ENCODE measurements at regions not wholly inside any gene's neighbourhood (a gene's known extent, or its start where the extent isn't known, plus 50 kb on each side); places are given as distances from the start of the nearest gene placed in this dataset.

- TF ChIP-seq POLR2AphosphoS5 (IDR thresholded peaks at IDR 0.05; ENCODE audit: insufficient read depth in 1 of 2, low read depth in 1 of 2): no peak
- no peak for TF ChIP-seq CTCF (IDR thresholded peaks at IDR 0.05)
Observed at GRCh38 chr10:62635127-62635526, 169.4 kb upstream of the ADO start.
